HepG2 (cell line): ENCODE measurements at regions not wholly inside any gene's neighbourhood (a gene's known extent, or its start where the extent isn't known, plus 50 kb on each side); places are given as distances from the start of the nearest gene placed in this dataset.

ENCODE experiments used
- AKAP8 ChIP-seq: sonication (generic); formaldehyde crosslinking; IDR thresholded peaks from 2 replicates; pipeline ENCODE4 v1.5.1; 2020; ENCODE audit warnings: mild to moderate bottlenecking, missing genetic modification reagents
- EP300 ChIP-seq, 3 experiments: sonication (generic) in 1 of 3; formaldehyde crosslinking in 1 of 3; IDR thresholded peaks; 2 replicates each; pipeline versions ENCODE4 v1.5.1 to v1.6.1; 2011 to 2020; ENCODE audit warnings: low read depth in 2 of 3, low read length in 2 of 3, borderline replicate concordance in 1 of 3, improper control_type of control experiment in 1 of 3, mild to moderate bottlenecking in 1 of 3, missing genetic modification reagents in 1 of 3, moderate library complexity in 1 of 3
- EZH2 ChIP-seq: conservative IDR thresholded peaks from 2 replicates; pipeline ENCODE4 v1.6.1; 2012; ENCODE audit warnings: mild to moderate bottlenecking, low read depth, low read length, moderate library complexity
- HNF4G ChIP-seq, 2 experiments: sonication (generic) in 1 of 2; formaldehyde crosslinking in 1 of 2; IDR thresholded peaks; 2 replicates each; pipeline versions ENCODE4 v1.4.0 to v1.6.1; 2011 to 2020; ENCODE audit warnings: borderline replicate concordance in 2 of 2, low read depth in 2 of 2, mild to moderate bottlenecking in 2 of 2, low read length in 1 of 2, missing genetic modification reagents in 1 of 2, moderate library complexity in 1 of 2
- JUNB ChIP-seq: sonication (generic); formaldehyde crosslinking; IDR thresholded peaks from 2 replicates; pipeline ENCODE4 v1.8.0; 2022; ENCODE audit warnings: missing genetic modification reagents, mild to moderate bottlenecking, borderline replicate concordance
- RARG ChIP-seq: sonication (generic); formaldehyde crosslinking; IDR thresholded peaks from 2 replicates; pipeline ENCODE4 v1.4.0; 2020; ENCODE audit warnings: low read depth, mild to moderate bottlenecking, missing genetic modification reagents
- ZNF10 ChIP-seq: sonication (generic); formaldehyde crosslinking; IDR thresholded peaks from 2 replicates; pipeline ENCODE4 v1.4.0; 2020; ENCODE audit warnings: mild to moderate bottlenecking, low read depth, missing genetic modification reagents, borderline replicate concordance
- TF ChIP-seq, protein P1 (sequence below): fragments of 450-650 bp; IDR thresholded peaks from 2 replicates; pipeline ENCODE4 v1.6.1; 2017; ENCODE audit warnings: mild to moderate bottlenecking
- TF ChIP-seq, protein P2 (sequence below): sonication (generic); formaldehyde crosslinking; IDR thresholded peaks from 2 replicates; pipeline ENCODE4 v1.5.0; 2020; ENCODE audit warnings: mild to moderate bottlenecking, missing genetic modification reagents, moderate library complexity

- no peak for TF ChIP-seq EZH2
- no peak for TF ChIP-seq EP300 (IDR thresholded peaks at IDR 0.05; ENCODE audit: low read depth in 2 of 2, low read length in 2 of 2)
- no peak for TF ChIP-seq EP300 (CRISPR knock-in tag; IDR thresholded peaks at IDR 0.05; ENCODE audit: borderline replicate concordance)
- no peak for TF ChIP-seq JUNB (CRISPR knock-in tag)
- TF ChIP-seq RARG: no peak
- TF ChIP-seq, protein P1, sequence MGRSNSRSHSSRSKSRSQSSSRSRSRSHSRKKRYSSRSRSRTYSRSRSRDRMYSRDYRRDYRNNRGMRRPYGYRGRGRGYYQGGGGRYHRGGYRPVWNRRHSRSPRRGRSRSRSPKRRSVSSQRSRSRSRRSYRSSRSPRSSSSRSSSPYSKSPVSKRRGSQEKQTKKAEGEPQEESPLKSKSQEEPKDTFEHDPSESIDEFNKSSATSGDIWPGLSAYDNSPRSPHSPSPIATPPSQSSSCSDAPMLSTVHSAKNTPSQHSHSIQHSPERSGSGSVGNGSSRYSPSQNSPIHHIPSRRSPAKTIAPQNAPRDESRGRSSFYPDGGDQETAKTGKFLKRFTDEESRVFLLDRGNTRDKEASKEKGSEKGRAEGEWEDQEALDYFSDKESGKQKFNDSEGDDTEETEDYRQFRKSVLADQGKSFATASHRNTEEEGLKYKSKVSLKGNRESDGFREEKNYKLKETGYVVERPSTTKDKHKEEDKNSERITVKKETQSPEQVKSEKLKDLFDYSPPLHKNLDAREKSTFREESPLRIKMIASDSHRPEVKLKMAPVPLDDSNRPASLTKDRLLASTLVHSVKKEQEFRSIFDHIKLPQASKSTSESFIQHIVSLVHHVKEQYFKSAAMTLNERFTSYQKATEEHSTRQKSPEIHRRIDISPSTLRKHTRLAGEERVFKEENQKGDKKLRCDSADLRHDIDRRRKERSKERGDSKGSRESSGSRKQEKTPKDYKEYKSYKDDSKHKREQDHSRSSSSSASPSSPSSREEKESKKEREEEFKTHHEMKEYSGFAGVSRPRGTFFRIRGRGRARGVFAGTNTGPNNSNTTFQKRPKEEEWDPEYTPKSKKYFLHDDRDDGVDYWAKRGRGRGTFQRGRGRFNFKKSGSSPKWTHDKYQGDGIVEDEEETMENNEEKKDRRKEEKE: no peak
- no peak for TF ChIP-seq HNF4G (IDR thresholded peaks at IDR 0.05; ENCODE audit: borderline replicate concordance, low read depth, low read length)
- no peak for TF ChIP-seq HNF4G (CRISPR knock-in tag; IDR thresholded peaks at IDR 0.05; ENCODE audit: borderline replicate concordance, low read depth)
- TF ChIP-seq, protein P2, sequence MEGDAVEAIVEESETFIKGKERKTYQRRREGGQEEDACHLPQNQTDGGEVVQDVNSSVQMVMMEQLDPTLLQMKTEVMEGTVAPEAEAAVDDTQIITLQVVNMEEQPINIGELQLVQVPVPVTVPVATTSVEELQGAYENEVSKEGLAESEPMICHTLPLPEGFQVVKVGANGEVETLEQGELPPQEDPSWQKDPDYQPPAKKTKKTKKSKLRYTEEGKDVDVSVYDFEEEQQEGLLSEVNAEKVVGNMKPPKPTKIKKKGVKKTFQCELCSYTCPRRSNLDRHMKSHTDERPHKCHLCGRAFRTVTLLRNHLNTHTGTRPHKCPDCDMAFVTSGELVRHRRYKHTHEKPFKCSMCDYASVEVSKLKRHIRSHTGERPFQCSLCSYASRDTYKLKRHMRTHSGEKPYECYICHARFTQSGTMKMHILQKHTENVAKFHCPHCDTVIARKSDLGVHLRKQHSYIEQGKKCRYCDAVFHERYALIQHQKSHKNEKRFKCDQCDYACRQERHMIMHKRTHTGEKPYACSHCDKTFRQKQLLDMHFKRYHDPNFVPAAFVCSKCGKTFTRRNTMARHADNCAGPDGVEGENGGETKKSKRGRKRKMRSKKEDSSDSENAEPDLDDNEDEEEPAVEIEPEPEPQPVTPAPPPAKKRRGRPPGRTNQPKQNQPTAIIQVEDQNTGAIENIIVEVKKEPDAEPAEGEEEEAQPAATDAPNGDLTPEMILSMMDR (CRISPR knock-in tag): no peak
- no peak for TF ChIP-seq AKAP8 (CRISPR knock-in tag)
- TF ChIP-seq ZNF10 (CRISPR knock-in tag): no peak
Measured at GRCh38 chr5:36505021-36505420, 101.4 kb upstream of the SLC1A3 start.
